Astrocyte (in vitro differentiated cells and primary cell): ENCODE measurements at regions not wholly inside any gene's neighbourhood (a gene's known extent, or its start where the extent isn't known, plus 50 kb on each side); places are given as distances from the start of the nearest gene placed in this dataset.

Source experiments
- DNase-seq: peaks from one replicate; pipeline ENCODE4 v3.0.0-alpha.2; 2010; ENCODE audit warnings: low read depth
- FAIRE-seq: peaks from 2 replicates; lab custom pipeline; 2011; peaks lifted over from hg19 to GRCh38; lab: Jason Lieb, UNC
- H2AFZ ChIP-seq: 2 replicates; pipeline ENCODE4 v1.6.0; 2012; ENCODE audit warnings: low read depth, low read length, inconsistent platforms
- H3K27ac ChIP-seq: 2 replicates; pipeline ENCODE4 v1.5.1; 2011; ENCODE audit warnings: low read depth, low read length, inconsistent platforms
- H3K27me3 ChIP-seq: 2 replicates; pipeline ENCODE4 v1.6.0; 2011; ENCODE audit warnings: low read length, inconsistent platforms; ENCODE audit not compliant: insufficient read depth
- H3K36me3 ChIP-seq: 2 replicates; pipeline ENCODE4 v1.5.1; 2011; ENCODE audit warnings: low read length, inconsistent platforms; ENCODE audit not compliant: insufficient read depth
- H3K4me1 ChIP-seq: 2 replicates; pipeline ENCODE4 v1.5.1; 2011; ENCODE audit warnings: low read length, inconsistent platforms; ENCODE audit not compliant: insufficient read depth
- H3K4me2 ChIP-seq: 2 replicates; pipeline ENCODE4 v1.6.0; 2012; ENCODE audit warnings: low read length, inconsistent platforms
- H3K4me3 ChIP-seq: 2 replicates; pipeline ENCODE4 v1.5.1; 2011; ENCODE audit warnings: low read depth, mild to moderate bottlenecking, low read length, inconsistent platforms; ENCODE audit not compliant: insufficient read depth
- H3K79me2 ChIP-seq: 2 replicates; pipeline ENCODE4 v1.6.0; 2012; ENCODE audit warnings: mild to moderate bottlenecking, low read length, inconsistent platforms; ENCODE audit not compliant: insufficient read depth
- H3K9ac ChIP-seq: 2 replicates; pipeline ENCODE4 v1.6.0; 2012; ENCODE audit warnings: mild to moderate bottlenecking, low read length, inconsistent platforms
- H3K9me3 ChIP-seq: 2 replicates; pipeline ENCODE4 v1.5.1; 2012; ENCODE audit warnings: low read depth, mild to moderate bottlenecking, low read length, inconsistent platforms; ENCODE audit not compliant: insufficient read depth
- H4K20me1 ChIP-seq: 2 replicates; pipeline ENCODE4 v1.6.0; 2012; ENCODE audit warnings: low read length, inconsistent platforms; ENCODE audit not compliant: insufficient read depth
- H3K27ac Mint-ChIP-seq: one replicate; pipeline ENCODE4 v1.8.0; 2021; ENCODE audit warnings: mild to moderate bottlenecking, mixed read lengths; ENCODE audit not compliant: unreplicated experiment
- H3K27me3 Mint-ChIP-seq: one replicate; pipeline ENCODE4 v1.8.0; 2021; ENCODE audit warnings: low read depth, mixed read lengths; ENCODE audit not compliant: unreplicated experiment
- H3K36me3 Mint-ChIP-seq: one replicate; pipeline ENCODE4 v1.8.0; 2021; ENCODE audit warnings: low read depth, mixed read lengths; ENCODE audit not compliant: unreplicated experiment
- H3K4me1 Mint-ChIP-seq: one replicate; pipeline ENCODE4 v1.8.0; 2021; ENCODE audit warnings: low read depth, mixed read lengths; ENCODE audit not compliant: unreplicated experiment
- H3K4me3 Mint-ChIP-seq: one replicate; pipeline ENCODE4 v1.8.0; 2021; ENCODE audit warnings: mild to moderate bottlenecking, moderate library complexity, mixed read lengths; ENCODE audit not compliant: unreplicated experiment
- H3K9me3 Mint-ChIP-seq: one replicate; pipeline ENCODE4 v1.8.0; 2021; ENCODE audit warnings: mild to moderate bottlenecking, mixed read lengths; ENCODE audit not compliant: unreplicated experiment
- EZH2 ChIP-seq: IDR thresholded peaks from 2 replicates; pipeline ENCODE4 v1.6.1; 2012; ENCODE audit warnings: mild to moderate bottlenecking, low read length, inconsistent platforms; ENCODE audit not compliant: insufficient read depth
- TF ChIP-seq, protein P1 (sequence below): IDR thresholded peaks from 2 replicates; pipeline ENCODE4 v1.5.1; 2011; ENCODE audit warnings: low read depth, mild to moderate bottlenecking, inconsistent platforms, low read length, moderate library complexity; ENCODE audit not compliant: insufficient read depth

- DNase-seq (no peak), FAIRE-seq (no peak)
- Mint-ChIP-seq H3K27ac (no peak overlapping the region), H3K9me3 (peaks cover 10% of the 10 kb centered on the region), H3K27me3 (peaks cover 14% of the 10 kb centered on the region), H3K4me3 (no peak overlapping the region), H3K36me3 (no peaks in the 10 kb centered on the region), H3K4me1 (no peaks in the 10 kb centered on the region)
- H3K79me2 ChIP-seq: no peaks in the 10 kb centered on the region
- no peak overlapping the region for H3K9ac ChIP-seq
- no peak overlapping the region for H2AFZ ChIP-seq
- H3K27ac ChIP-seq: no peak overlapping the region
- TF ChIP-seq EZH2: no peak
- TF ChIP-seq, protein P1, sequence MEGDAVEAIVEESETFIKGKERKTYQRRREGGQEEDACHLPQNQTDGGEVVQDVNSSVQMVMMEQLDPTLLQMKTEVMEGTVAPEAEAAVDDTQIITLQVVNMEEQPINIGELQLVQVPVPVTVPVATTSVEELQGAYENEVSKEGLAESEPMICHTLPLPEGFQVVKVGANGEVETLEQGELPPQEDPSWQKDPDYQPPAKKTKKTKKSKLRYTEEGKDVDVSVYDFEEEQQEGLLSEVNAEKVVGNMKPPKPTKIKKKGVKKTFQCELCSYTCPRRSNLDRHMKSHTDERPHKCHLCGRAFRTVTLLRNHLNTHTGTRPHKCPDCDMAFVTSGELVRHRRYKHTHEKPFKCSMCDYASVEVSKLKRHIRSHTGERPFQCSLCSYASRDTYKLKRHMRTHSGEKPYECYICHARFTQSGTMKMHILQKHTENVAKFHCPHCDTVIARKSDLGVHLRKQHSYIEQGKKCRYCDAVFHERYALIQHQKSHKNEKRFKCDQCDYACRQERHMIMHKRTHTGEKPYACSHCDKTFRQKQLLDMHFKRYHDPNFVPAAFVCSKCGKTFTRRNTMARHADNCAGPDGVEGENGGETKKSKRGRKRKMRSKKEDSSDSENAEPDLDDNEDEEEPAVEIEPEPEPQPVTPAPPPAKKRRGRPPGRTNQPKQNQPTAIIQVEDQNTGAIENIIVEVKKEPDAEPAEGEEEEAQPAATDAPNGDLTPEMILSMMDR: no peak
- H3K4me1 ChIP-seq: no peaks in the 10 kb centered on the region
- no peaks in the 10 kb centered on the region for H3K36me3 ChIP-seq
- no peak overlapping the region for H3K4me2 ChIP-seq
- no peak overlapping the region for H3K4me3 ChIP-seq
- H3K27me3 ChIP-seq: no peaks in the 10 kb centered on the region
- H4K20me1 ChIP-seq: no peaks in the 10 kb centered on the region
- H3K9me3 ChIP-seq: peaks cover 3% of the 10 kb centered on the region
Measured at GRCh38 chr1:34312359-34312758, 135.7 kb downstream of the C1orf94 start.

DNA sequence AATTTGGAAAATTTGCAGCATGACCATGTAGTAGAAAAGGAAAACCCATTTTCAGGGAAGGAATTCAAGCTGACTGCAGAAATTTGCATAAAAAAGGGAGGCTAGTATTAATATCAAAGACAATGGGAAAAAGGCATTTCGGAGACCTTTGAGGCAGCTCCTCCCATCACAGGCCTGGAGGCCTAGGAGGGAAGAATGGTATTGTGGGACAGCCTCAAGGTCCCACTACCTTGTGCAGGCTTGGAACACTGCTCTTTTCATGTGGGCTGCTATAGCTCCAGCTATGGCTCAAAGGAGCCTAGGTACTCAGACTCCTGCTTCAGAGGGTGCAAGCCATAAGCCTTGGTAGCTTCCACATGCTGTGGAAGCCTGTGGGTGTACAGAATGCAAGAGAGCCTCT lies 139.3 kb downstream of the C1orf94 start:
- Mint-ChIP-seq H3K4me3 (no peak overlapping the region), H3K27me3 (no peaks in the 10 kb centered on the region)
- DNase-seq: no peak

DNA sequence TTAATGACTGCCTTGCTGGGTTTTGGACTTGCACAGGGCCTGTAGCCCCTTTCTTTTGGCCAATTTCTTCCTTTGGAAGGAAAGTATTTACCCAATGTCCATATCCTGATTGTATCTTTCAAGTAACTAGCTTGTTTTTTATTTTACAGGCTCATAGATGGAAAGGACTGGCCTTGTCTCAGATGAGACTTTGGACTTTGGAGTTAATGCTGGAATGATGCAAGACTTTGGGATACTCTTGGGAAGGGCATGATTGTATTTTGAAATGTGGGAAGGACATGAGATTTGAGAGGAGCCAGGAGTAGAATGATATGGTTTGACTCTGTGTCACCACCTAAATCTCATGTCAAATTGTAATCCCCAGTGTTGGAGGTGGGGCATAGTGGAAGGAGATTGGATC lies 140.1 kb downstream of the C1orf94 start:
- no peak overlapping the region for H3K4me3 Mint-ChIP-seq
- Histone ChIP-seq H3K9ac (no peak overlapping the region), H4K20me1 (no peaks in the 10 kb centered on the region), H2AFZ (no peak overlapping the region), H3K79me2 (no peaks in the 10 kb centered on the region), H3K36me3 (no peaks in the 10 kb centered on the region), H3K27ac (no peak overlapping the region), H3K4me2 (no peak overlapping the region), H3K9me3 (peaks cover 3% of the 10 kb centered on the region), H3K4me3 (no peak overlapping the region), H3K27me3 (no peaks in the 10 kb centered on the region), H3K4me1 (peaks cover 7% of the 10 kb centered on the region)
- FAIRE-seq (no peak), DNase-seq (no peak)
- peaks cover 7% of the 10 kb centered on the region for H3K9me3 Mint-ChIP-seq
- H3K27me3 Mint-ChIP-seq: no peaks in the 10 kb centered on the region
- no peak overlapping the region for H3K27ac Mint-ChIP-seq
- no peak for TF ChIP-seq EZH2
- TF ChIP-seq, protein P1: no peak
- H3K36me3 Mint-ChIP-seq: no peaks in the 10 kb centered on the region
- peaks cover 11% of the 10 kb centered on the region for H3K4me1 Mint-ChIP-seq

More for the DNA sequence above, 139.3 kb downstream of the C1orf94 start:
- Histone ChIP-seq H3K9ac (no peak overlapping the region), H3K4me2 (no peak overlapping the region), H3K27ac (no peak overlapping the region), H4K20me1 (no peaks in the 10 kb centered on the region), H2AFZ (no peak overlapping the region), H3K4me3 (no peak overlapping the region), H3K27me3 (no peaks in the 10 kb centered on the region), H3K79me2 (no peaks in the 10 kb centered on the region), H3K9me3 (peaks cover 3% of the 10 kb centered on the region), H3K36me3 (no peaks in the 10 kb centered on the region), H3K4me1 (peaks cover 7% of the 10 kb centered on the region)
- H3K9me3 Mint-ChIP-seq: peaks cover 7% of the 10 kb centered on the region
- peaks cover 11% of the 10 kb centered on the region for H3K4me1 Mint-ChIP-seq
- no peak for FAIRE-seq
- no peak overlapping the region for H3K27ac Mint-ChIP-seq
- H3K36me3 Mint-ChIP-seq: no peaks in the 10 kb centered on the region
- TF ChIP-seq, protein P1: no peak
- TF ChIP-seq EZH2: no peak
